B cell (primary cell): ENCODE measurements at regions not wholly inside any gene's neighbourhood (a gene's known extent, or its start where the extent isn't known, plus 50 kb on each side); places are given as distances from the start of the nearest gene placed in this dataset.

Experiments
- ATAC-seq: fragments of 200-7000 bp; cut with Tn5 transposase; one replicate; pipeline ENCODE4 v1.10.0; 2021; ENCODE audit warnings: low read depth, mild to moderate bottlenecking, moderate number of reproducible peaks, moderate library complexity
- CTCF ChIA-PET: fragments of 350-600 bp; sonication (Branson Sonifier 250); formaldehyde crosslinking; loops from one replicate; lab custom pipeline; 2021; ENCODE audit warnings: antibody characterized with exemption, inconsistent platforms; lab: Charles Lee
- POLR2A ChIA-PET: fragments of 350-600 bp; sonication (Branson Sonifier 250); formaldehyde crosslinking; loops from one replicate; lab custom pipeline; 2021; ENCODE audit warnings: antibody characterized with exemption; lab: Charles Lee
- DNase-seq: peaks from one replicate; pipeline ENCODE4 v3.0.0; 2013
- H2AFZ ChIP-seq: 2 replicates; pipeline ENCODE4 v1.6.1; 2012; ENCODE audit warnings: mild to moderate bottlenecking, low read depth, low read length; ENCODE audit not compliant: insufficient read depth, poor library complexity, severe bottlenecking
- H3K27ac ChIP-seq, 2 donors: 1 replicate in 1 of 2; 2 replicates in 1 of 2; pipeline ENCODE4 v1.5.1; 2012 to 2013; ENCODE audit warnings: low read length in 2 of 2, mild to moderate bottlenecking in 2 of 2, moderate library complexity in 1 of 2
- H3K27me3 ChIP-seq, 4 experiments: fragments of 200-600 bp in 1 of 4; sonication (generic) in 1 of 4; replicated peaks in 1 of 4; 1 replicate in 2 of 4; 2 replicates in 2 of 4; pipeline versions ENCODE4 v1.6.1 to v1.7.0; 2013 to 2016; ENCODE audit warnings: low read length in 3 of 4, mild to moderate bottlenecking in 2 of 4, mixed read lengths in 1 of 4, moderate library complexity in 1 of 4; ENCODE audit not compliant: insufficient read depth in 4 of 4, control insufficient read depth in 3 of 4; ENCODE audit errors: control extremely low read depth in 1 of 4
- H3K36me3 ChIP-seq, 2 experiments: replicated peaks in 1 of 2; 1 replicate in 1 of 2; 2 replicates in 1 of 2; pipeline versions ENCODE4 v1.6.1 to v1.7.1; 2013; ENCODE audit warnings: low read length in 1 of 2; ENCODE audit not compliant: insufficient read depth in 2 of 2, control insufficient read depth in 1 of 2; ENCODE audit errors: control extremely low read depth in 1 of 2, extremely low read depth in 1 of 2
- H3K4me1 ChIP-seq, 2 donors: fragments of 200-600 bp in 1 of 2; sonication (generic) in 1 of 2; 1 replicate in 1 of 2; 2 replicates in 1 of 2; pipeline versions ENCODE4 v1.5.1 to v1.6.1; 2013 to 2017; ENCODE audit warnings: low read length in 2 of 2; ENCODE audit not compliant: control insufficient read depth in 2 of 2, insufficient read depth in 2 of 2
- H3K4me2 ChIP-seq: replicated peaks from 2 replicates; pipeline ENCODE3; 2012; ENCODE audit warnings: mild to moderate bottlenecking, low read depth, low read length; ENCODE audit not compliant: poor library complexity, severe bottlenecking
- H3K4me3 ChIP-seq, 5 experiments: fragments of 200-600 bp in 1 of 5; sonication (generic) in 1 of 5; 1 replicate in 3 of 5; 2 replicates in 2 of 5; pipeline versions ENCODE4 v1.5.1 to v1.7.0; 2011 to 2016; ENCODE audit warnings: low read length in 4 of 5, mild to moderate bottlenecking in 4 of 5, low read depth in 2 of 5, control low read depth in 1 of 5, moderate library complexity in 1 of 5; ENCODE audit not compliant: insufficient read depth in 1 of 5; ENCODE audit errors: control extremely low read depth in 1 of 5, extremely low read depth in 1 of 5
- H3K79me2 ChIP-seq: fragments of 200-600 bp; sonication (generic); one replicate; pipeline ENCODE4 v1.6.0; 2016; ENCODE audit warnings: low read length; ENCODE audit not compliant: control insufficient read depth, insufficient read depth
- H3K9ac ChIP-seq: fragments of 200-600 bp; sonication (generic); 2 replicates; pipeline ENCODE4 v1.6.1; 2017; ENCODE audit warnings: mild to moderate bottlenecking, low read length, moderate library complexity
- H3K9me3 ChIP-seq, 3 donors: one replicate each; pipeline versions ENCODE4 v1.6.1 to v1.7.1; 2013; ENCODE audit warnings: low read length in 2 of 3; ENCODE audit not compliant: control insufficient read depth in 2 of 3, insufficient read depth in 1 of 3; ENCODE audit errors: control extremely low read depth in 1 of 3
- H4K20me1 ChIP-seq: 2 replicates; pipeline ENCODE4 v1.6.0; 2012; ENCODE audit warnings: mild to moderate bottlenecking, low read length; ENCODE audit not compliant: insufficient read depth, control insufficient read depth, poor library complexity, severe bottlenecking
- H3K27ac Mint-ChIP-seq: one replicate; pipeline ENCODE4 v1.8.0; 2021; ENCODE audit warnings: mixed read lengths
- H3K27me3 Mint-ChIP-seq: one replicate; pipeline ENCODE4 v1.8.0; 2021; ENCODE audit warnings: mixed read lengths
- H3K4me1 Mint-ChIP-seq: one replicate; pipeline ENCODE4 v1.8.0; 2021; ENCODE audit warnings: mixed read lengths
- H3K4me3 Mint-ChIP-seq: one replicate; pipeline ENCODE4 v1.8.0; 2021; ENCODE audit warnings: mixed read lengths
- H3K9me3 Mint-ChIP-seq: one replicate; pipeline ENCODE4 v1.8.0; 2022; ENCODE audit warnings: mixed read lengths; ENCODE audit not compliant: insufficient read depth
- CTCF ChIP-seq: fragments of 200-600 bp; IDR thresholded peaks from one replicate; pipeline ENCODE4 v1.8.0; 2022; ENCODE audit warnings: antibody characterized with exemption, mild to moderate bottlenecking
- EZH2 ChIP-seq: IDR thresholded peaks from 2 replicates; pipeline ENCODE4 v1.6.1; 2012; ENCODE audit warnings: borderline replicate concordance, low read depth, mild to moderate bottlenecking, moderate library complexity, low read length; ENCODE audit not compliant: insufficient read depth, poor library complexity, severe bottlenecking
- whole genome bisulfite sequencing: methylation state at CpG from one replicate; pipeline ENCODE4 v1.1.5; 2013; ENCODE audit warnings: missing lambda C conversion rate; ENCODE audit not compliant: insufficient coverage; 5-methylcytosine and 5-hydroxymethylcytosine counted together
- intact Hi-C: fragments of 100-400 bp; cut with micrococcal nuclease; formaldehyde crosslinking; loops from one replicate; pipeline ENCODE4 v1.10.0; 2022

- H3K4me2 ChIP-seq, result no peak overlapping the region
- WGBS, result 57% methylated on average over 1 of the region's 3 CpGs
- H2AFZ ChIP-seq, result no peak overlapping the region
- H3K27me3 Mint-ChIP-seq, result no peaks in the 10 kb centered on the region
- no peak overlapping the region for H3K4me3 ChIP-seq
- H4K20me1 ChIP-seq, result no peaks in the 10 kb centered on the region
- no peaks in the 10 kb centered on the region for H3K4me1 ChIP-seq
- ChIA-PET POLR2A (no interaction called here), CTCF (no interaction called here)
- intact Hi-C loops, result no loop called here
- H3K27ac ChIP-seq, result no peak overlapping the region
- H3K9me3 ChIP-seq, result no peaks in the 10 kb centered on the region
- ATAC-seq (no peak), DNase-seq (no peak)
- no peak overlapping the region for H3K9ac ChIP-seq
- H3K9me3 Mint-ChIP-seq, result no peaks in the 10 kb centered on the region
- H3K4me1 Mint-ChIP-seq, result no peaks in the 10 kb centered on the region
- H3K4me3 Mint-ChIP-seq, result no peak overlapping the region
- H3K27me3 ChIP-seq, result no peaks in the 10 kb centered on the region
- TF ChIP-seq EZH2 (no peak), CTCF (no peak)
- no peak overlapping the region for H3K27ac Mint-ChIP-seq
- H3K36me3 ChIP-seq, result no peaks in the 10 kb centered on the region
- no peaks in the 10 kb centered on the region for H3K79me2 ChIP-seq
These were observed 380.6 kb downstream of the SUCLG1 start for GRCh38 chr2:84078471-84078870.

- CTCF ChIA-PET, result no interaction called here
- Histone ChIP-seq H3K79me2 (no peaks in the 10 kb centered on the region), H3K9me3 (no peaks in the 10 kb centered on the region), H3K27me3 (no peaks in the 10 kb centered on the region), H3K27ac (no peak overlapping the region), H3K4me1 (no peaks in the 10 kb centered on the region), H3K4me2 (no peak overlapping the region), H2AFZ (no peak overlapping the region), H3K4me3 (no peak overlapping the region), H4K20me1 (no peaks in the 10 kb centered on the region), H3K9ac (no peak overlapping the region), H3K36me3 (no peaks in the 10 kb centered on the region)
- intact Hi-C loops, result no loop called here
- TF ChIP-seq CTCF (no peak), EZH2 (no peak)
- POLR2A ChIA-PET, result no interaction called here
- DNase-seq (no peak), ATAC-seq (no peak)
- H3K27me3 Mint-ChIP-seq, result no peaks in the 10 kb centered on the region
- H3K27ac Mint-ChIP-seq, result no peak overlapping the region
- no peaks in the 10 kb centered on the region for H3K9me3 Mint-ChIP-seq
- H3K4me1 Mint-ChIP-seq, result no peaks in the 10 kb centered on the region
- H3K4me3 Mint-ChIP-seq, result no peak overlapping the region
- no CpG with 5 or more reads among the region's 2 CpGs for WGBS
These were observed 381.6 kb downstream of the SUCLG1 start for GRCh38 chr2:84077496-84077895.
